GM12892 (cell line): ENCODE measurements at regions not wholly inside any gene's neighbourhood (a gene's known extent, or its start where the extent isn't known, plus 50 kb on each side); places are given as distances from the start of the nearest gene placed in this dataset.

ENCODE experiments used
- POLR2A ChIP-seq: IDR thresholded peaks from 2 replicates; pipeline ENCODE4 v1.6.1; 2011; ENCODE audit warnings: low read depth, low read length, control low read depth
- POLR2AphosphoS5 ChIP-seq: IDR thresholded peaks from 2 replicates; pipeline ENCODE4 v1.6.1; 2011; ENCODE audit warnings: low read depth, low read length, control low read depth

DNA sequence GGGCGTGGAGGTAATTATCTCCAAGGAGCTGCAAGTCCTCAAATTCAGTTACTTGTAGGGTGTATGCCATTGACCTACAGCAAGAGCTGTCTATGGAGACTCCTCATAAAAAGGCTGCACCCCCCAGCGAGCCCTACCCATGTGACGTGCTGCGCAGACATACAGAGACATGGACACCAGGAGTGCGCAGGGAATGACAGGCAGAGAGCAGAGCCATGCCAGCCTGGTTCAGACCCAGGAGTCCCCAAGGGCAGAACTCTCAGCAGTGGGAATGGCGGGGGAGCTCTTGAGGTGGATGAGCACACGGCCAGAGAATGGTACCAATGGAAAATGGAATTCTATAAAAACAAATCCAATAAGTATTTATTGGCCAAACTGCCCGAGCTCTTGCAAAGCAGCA, 310.1 kb downstream of the MYCN start:
- TF ChIP-seq POLR2AphosphoS5 (no peak), POLR2A (no peak)
